AG09319 (cell line): ENCODE measurements at regions not wholly inside any gene's neighbourhood (a gene's known extent, or its start where the extent isn't known, plus 50 kb on each side); places are given as distances from the start of the nearest gene placed in this dataset.

Source experiments
- DNase-seq: peaks from one replicate; pipeline ENCODE4 v3.0.0-alpha.2; 2010; ENCODE audit warnings: low read depth; ENCODE audit errors: extremely low read depth
- TF ChIP-seq, protein P1 (sequence below): IDR thresholded peaks from 2 replicates; pipeline ENCODE4 v1.5.1; 2011; ENCODE audit warnings: low read depth, mild to moderate bottlenecking, inconsistent platforms, low read length, moderate library complexity

DNA sequence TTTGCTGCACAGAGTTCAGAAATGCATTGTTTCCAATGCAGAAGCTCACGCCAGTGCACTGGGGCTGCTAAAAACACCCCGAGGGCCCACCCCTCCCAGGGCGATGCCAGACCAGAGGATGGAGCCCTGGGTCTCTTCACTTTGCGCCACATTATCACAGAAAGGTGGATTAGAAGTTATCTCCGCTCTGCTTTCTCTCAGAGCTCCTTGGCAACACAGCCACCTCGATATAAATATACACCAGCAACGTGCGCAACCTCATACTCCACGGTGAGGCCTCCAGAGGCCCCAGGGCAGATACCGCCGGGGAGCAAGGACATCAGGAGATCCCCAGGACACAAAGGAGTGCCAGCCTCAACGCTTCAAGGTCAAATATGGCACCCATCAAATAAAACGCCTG is 121.0 kb upstream of the TBX20 start:
- no peak for DNase-seq
- TF ChIP-seq, protein P1, sequence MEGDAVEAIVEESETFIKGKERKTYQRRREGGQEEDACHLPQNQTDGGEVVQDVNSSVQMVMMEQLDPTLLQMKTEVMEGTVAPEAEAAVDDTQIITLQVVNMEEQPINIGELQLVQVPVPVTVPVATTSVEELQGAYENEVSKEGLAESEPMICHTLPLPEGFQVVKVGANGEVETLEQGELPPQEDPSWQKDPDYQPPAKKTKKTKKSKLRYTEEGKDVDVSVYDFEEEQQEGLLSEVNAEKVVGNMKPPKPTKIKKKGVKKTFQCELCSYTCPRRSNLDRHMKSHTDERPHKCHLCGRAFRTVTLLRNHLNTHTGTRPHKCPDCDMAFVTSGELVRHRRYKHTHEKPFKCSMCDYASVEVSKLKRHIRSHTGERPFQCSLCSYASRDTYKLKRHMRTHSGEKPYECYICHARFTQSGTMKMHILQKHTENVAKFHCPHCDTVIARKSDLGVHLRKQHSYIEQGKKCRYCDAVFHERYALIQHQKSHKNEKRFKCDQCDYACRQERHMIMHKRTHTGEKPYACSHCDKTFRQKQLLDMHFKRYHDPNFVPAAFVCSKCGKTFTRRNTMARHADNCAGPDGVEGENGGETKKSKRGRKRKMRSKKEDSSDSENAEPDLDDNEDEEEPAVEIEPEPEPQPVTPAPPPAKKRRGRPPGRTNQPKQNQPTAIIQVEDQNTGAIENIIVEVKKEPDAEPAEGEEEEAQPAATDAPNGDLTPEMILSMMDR, result no peak

DNA sequence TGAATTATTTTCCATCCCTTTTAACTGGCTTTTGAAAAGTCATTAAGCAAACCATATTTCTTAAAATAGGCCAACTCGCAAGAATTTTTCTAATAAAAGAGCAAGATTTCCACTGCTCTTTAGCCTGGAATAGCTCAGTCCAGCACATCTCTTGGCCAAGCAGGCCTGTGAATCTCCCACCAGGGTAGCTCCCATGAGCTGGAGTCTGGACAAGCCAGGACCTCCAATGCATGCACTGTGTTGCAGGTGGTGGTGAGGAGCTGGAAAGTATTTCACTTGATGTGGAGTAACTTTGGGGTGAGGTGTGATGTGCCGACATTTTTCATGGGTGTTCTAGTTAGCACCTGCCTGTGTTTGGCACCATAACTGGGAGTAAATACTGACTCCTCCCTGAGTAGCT is 117.3 kb upstream of the TBX20 start:
- no peak for DNase-seq
- TF ChIP-seq, protein P1, result no peak

DNA sequence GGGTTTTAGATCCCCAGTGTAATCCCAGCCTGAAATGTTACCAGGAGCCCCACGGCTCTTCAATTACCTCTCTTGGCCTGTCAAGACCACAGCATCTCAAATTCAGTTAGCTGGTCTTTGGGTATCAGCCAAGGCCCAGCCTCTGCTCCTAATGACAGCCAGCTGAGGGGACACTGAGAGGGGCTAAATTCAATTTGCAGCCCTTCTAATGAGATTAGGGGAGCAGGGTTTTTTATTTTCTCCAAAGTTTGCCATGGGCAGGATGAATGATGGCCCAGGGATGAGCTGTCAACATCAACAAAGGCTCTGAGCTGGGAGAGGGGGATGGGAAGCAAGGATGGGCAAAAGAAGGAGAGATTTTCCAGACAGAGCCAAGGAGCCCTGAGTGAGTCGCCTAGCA is 116.8 kb upstream of the TBX20 start:
- DNase-seq, result no peak
- TF ChIP-seq, protein P1, result no peak

DNA sequence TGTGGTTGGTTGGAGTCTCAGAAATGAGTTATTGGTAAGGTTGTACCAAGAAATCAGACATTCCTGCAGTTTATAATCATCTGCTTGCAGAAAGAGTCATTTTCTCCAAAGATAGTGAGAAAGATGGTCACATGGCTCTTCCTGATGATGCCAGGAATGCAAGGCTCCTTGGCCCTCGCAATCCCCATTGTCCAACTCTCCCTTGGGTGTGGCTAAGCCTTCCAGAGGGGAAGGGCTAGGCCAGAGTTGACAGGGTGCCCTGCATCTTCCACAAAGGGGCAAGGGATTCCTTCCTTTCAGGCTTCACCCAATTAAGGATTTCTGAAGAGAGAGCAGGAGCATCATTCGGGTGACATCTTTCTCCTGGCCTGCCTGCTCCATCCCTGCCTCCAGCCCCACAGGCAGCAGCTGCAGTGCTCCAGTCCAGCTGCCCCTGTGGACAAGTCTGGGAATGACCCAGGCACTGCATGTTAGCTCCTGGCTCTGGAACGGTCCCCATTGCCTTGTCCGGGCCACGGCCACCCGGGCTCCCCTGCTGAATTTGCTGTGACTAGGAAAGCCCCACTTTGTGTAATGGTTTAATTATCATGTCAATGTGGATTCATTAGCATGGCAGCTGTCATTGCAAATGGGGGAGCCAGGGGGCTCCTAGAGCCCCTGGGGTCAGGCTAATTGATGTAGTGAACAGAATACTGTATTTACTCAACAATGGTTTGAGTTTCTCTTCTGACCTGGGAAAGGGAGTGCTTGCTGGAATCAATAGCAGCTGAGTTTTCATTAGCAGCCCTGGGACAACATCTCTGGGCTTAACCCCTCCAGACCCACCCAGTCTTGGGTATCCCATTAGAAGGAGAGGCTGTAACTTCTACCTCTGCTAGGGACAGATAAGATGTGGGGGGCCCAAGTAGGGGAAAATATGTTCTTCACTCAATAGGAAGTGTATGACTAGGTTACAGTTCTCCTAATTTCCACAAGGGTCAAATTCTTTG is 112.6 kb upstream of the TBX20 start:
- DNase-seq, result no peak
- TF ChIP-seq, protein P1, result no peak

DNA sequence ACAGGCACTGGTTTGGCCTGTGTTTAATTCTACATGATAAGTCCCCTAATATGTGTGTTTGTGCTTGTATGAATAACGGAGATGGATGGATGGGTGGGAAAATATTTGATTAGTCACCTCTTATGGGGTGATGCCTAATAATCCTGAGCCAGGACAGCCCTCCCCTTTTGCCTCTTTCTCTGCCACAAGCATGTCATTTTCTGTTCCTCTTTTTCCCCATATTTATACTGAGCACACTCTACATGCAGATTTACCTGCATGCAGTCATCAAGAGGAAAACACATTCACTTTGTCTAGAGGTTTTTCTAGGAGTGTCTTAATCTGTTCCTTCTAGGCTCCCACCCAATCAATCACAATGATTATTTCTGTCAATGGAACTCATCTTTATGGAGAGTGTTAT is 111.6 kb upstream of the TBX20 start:
- TF ChIP-seq, protein P1, result no peak
- no peak for DNase-seq

DNA sequence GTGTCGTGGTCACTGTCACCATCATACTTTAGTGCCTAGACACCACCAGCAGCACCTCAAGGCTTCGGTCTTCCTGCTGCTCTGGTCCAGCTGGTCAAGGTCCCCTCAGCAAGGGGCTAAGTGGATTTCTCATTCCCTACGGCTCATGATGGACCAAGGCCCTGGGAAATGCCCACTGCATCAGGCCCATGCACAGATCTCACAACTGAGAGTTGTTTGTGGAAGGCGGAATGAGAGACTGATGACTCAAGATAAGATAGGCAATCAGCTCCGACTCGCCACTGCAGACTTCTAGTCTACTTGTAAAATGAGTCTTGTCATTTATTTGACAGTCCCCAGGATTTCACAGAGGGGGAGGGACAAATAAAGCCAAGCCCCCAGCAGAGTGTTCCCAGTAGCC is 108.4 kb upstream of the TBX20 start:
- no peak for DNase-seq
- TF ChIP-seq, protein P1, result no peak

DNA sequence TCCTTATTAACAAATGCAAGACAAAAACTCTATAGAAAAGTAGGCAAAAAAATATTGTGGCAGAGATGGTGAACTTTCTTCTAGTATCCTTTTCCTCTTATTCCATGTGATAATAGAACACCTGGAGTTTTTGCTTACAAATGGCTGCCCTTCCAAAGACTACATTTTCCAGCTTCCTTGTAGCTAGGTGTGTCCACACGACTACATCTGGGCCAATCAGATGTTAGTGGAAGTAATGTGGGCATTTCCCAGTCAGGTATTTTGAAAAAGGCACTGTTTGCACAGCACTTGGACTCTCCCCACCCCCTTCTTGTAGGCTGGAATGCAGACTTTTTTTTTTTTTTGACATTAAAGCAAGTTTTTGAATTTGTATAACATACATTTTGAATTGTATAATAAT is 105.5 kb upstream of the TBX20 start:
- DNase-seq, result no peak
- TF ChIP-seq, protein P1, result no peak
